ENCODE measurements at regions not wholly inside any gene's neighbourhood (a gene's known extent, or its start where the extent isn't known, plus 50 kb on each side); places are given as distances from the start of the nearest gene placed in this dataset.
"Not testable (repeated sequence)": the region's sequence is repeated elsewhere in the genome, so short reads cannot be mapped to it uniquely, and the experiment has no call there.

GRCh38 chr5:158499892-158500418, 599.8 kb downstream of the EBF1 start:
- Mint-ChIP-seq H3K4me3 (ENCODE audit: unreplicated experiment) (no peak overlapping the region), H3K9me3 (ENCODE audit: unreplicated experiment) (no peaks in the 10 kb centered on the region), H3K4me1 (ENCODE audit: low read depth, unreplicated experiment) (no peaks in the 10 kb centered on the region), H3K27ac (ENCODE audit: unreplicated experiment) (no peak overlapping the region), H3K27me3 (ENCODE audit: unreplicated experiment) (peaks cover 2% of the 10 kb centered on the region), H3K36me3 (ENCODE audit: unreplicated experiment) (no peaks in the 10 kb centered on the region)
- no peak for DNase-seq
- TF ChIP-seq CTCF (IDR thresholded peaks at IDR 0.05; ENCODE audit: partially characterized antibody, unreplicated experiment), result no peak

- no peak for DNase-seq
- no peaks in the 10 kb centered on the region for H3K4me1 Mint-ChIP-seq (ENCODE audit: low read depth, unreplicated experiment)
- H3K9me3 Mint-ChIP-seq (ENCODE audit: unreplicated experiment), result no peaks in the 10 kb centered on the region
- peaks cover 2% of the 10 kb centered on the region for H3K27me3 Mint-ChIP-seq (ENCODE audit: unreplicated experiment)
- no peak overlapping the region for H3K4me3 Mint-ChIP-seq (ENCODE audit: unreplicated experiment)
- no peaks in the 10 kb centered on the region for H3K36me3 Mint-ChIP-seq (ENCODE audit: unreplicated experiment)
- TF ChIP-seq CTCF (IDR thresholded peaks at IDR 0.05; ENCODE audit: partially characterized antibody, unreplicated experiment), result no peak
- no peak overlapping the region for H3K27ac Mint-ChIP-seq (ENCODE audit: unreplicated experiment)
These were observed 600.4 kb downstream of the EBF1 start for GRCh38 chr5:158499075-158499891.

GRCh38 chr5:158496624-158497023, 603.1 kb downstream of the EBF1 start:
- no peaks in the 10 kb centered on the region for H3K36me3 Mint-ChIP-seq (ENCODE audit: unreplicated experiment)
- H3K4me3 Mint-ChIP-seq (ENCODE audit: unreplicated experiment), result no peak overlapping the region
- no peaks in the 10 kb centered on the region for H3K9me3 Mint-ChIP-seq (ENCODE audit: unreplicated experiment)
- no peak for DNase-seq
- H3K27me3 Mint-ChIP-seq (ENCODE audit: unreplicated experiment), result no peaks in the 10 kb centered on the region
- TF ChIP-seq CTCF (IDR thresholded peaks at IDR 0.05; ENCODE audit: partially characterized antibody, unreplicated experiment), result no peak
- H3K27ac Mint-ChIP-seq (ENCODE audit: unreplicated experiment), result no peak overlapping the region
- no peaks in the 10 kb centered on the region for H3K4me1 Mint-ChIP-seq (ENCODE audit: low read depth, unreplicated experiment)

- H3K27me3 Mint-ChIP-seq (ENCODE audit: unreplicated experiment), result no peaks in the 10 kb centered on the region
- no peak for DNase-seq
- H3K4me3 Mint-ChIP-seq (ENCODE audit: unreplicated experiment), result no peak overlapping the region
- H3K9me3 Mint-ChIP-seq (ENCODE audit: unreplicated experiment), result no peaks in the 10 kb centered on the region
- no peaks in the 10 kb centered on the region for H3K36me3 Mint-ChIP-seq (ENCODE audit: unreplicated experiment)
- no peak overlapping the region for H3K27ac Mint-ChIP-seq (ENCODE audit: unreplicated experiment)
- TF ChIP-seq CTCF (IDR thresholded peaks at IDR 0.05; ENCODE audit: partially characterized antibody, unreplicated experiment), result no peak
- H3K4me1 Mint-ChIP-seq (ENCODE audit: low read depth, unreplicated experiment), result no peaks in the 10 kb centered on the region
These were observed 605.2 kb downstream of the EBF1 start for GRCh38 chr5:158494541-158494940.

- H3K4me1 Mint-ChIP-seq (ENCODE audit: low read depth, unreplicated experiment); H3K9me3 Mint-ChIP-seq (ENCODE audit: unreplicated experiment); H3K4me3 Mint-ChIP-seq (ENCODE audit: unreplicated experiment); DNase-seq; H3K27me3 Mint-ChIP-seq (ENCODE audit: unreplicated experiment); H3K36me3 Mint-ChIP-seq (ENCODE audit: unreplicated experiment); H3K27ac Mint-ChIP-seq (ENCODE audit: unreplicated experiment): not testable (repeated sequence)
These were observed 605.7 kb downstream of the EBF1 start for GRCh38 chr5:158494044-158494443.

Data from glutamatergic neuron (in vitro differentiated cells).